Thoracic aorta (tissue), 2 donors: ENCODE measurements at regions not wholly inside any gene's neighbourhood (a gene's known extent, or its start where the extent isn't known, plus 50 kb on each side); places are given as distances from the start of the nearest gene placed in this dataset.

Experiments
- ATAC-seq: fragments of 150-250 bp; one replicate; pipeline ENCODE4 v1.8.0; 2017; ENCODE audit warnings: low read depth; ENCODE audit not compliant: insufficient number of reproducible peaks, low FRiP score
- DNase-seq: peaks from one replicate; pipeline ENCODE4 v3.0.0-alpha.2; 2020; ENCODE audit warnings: low spot score
- H3K27ac ChIP-seq, 2 donors: fragments of 200-600 bp; sonication (generic); 1 replicate in 1 of 2; 2 replicates in 1 of 2; pipeline ENCODE4 v1.5.1; 2016; ENCODE audit warnings: mild to moderate bottlenecking in 2 of 2, moderate library complexity in 2 of 2
- H3K27me3 ChIP-seq: fragments of 200-600 bp; sonication (generic); replicated peaks from 2 replicates; pipeline ENCODE4 v1.6.0; 2016; ENCODE audit warnings: mild to moderate bottlenecking; ENCODE audit not compliant: insufficient read depth
- H3K36me3 ChIP-seq: fragments of 200-600 bp; sonication (generic); one replicate; pipeline ENCODE4 v1.5.1; 2016
- H3K4me1 ChIP-seq, 2 donors: fragments of 200-600 bp; sonication (generic); 1 replicate in 1 of 2; 2 replicates in 1 of 2; pipeline versions ENCODE4 v1.5.1 to v1.6.0; 2016; ENCODE audit warnings: low read depth in 2 of 2, mild to moderate bottlenecking in 1 of 2; ENCODE audit not compliant: control insufficient read depth in 1 of 2
- H3K4me3 ChIP-seq: fragments of 200-600 bp; sonication (generic); 2 replicates; pipeline ENCODE4 v1.5.1; 2016; ENCODE audit warnings: mild to moderate bottlenecking
- H3K9me3 ChIP-seq: fragments of 200-600 bp; sonication (generic); 2 replicates; pipeline ENCODE4 v1.5.1; 2016
- TF ChIP-seq, protein P1 (sequence below): fragments of 200-600 bp; sonication (generic); IDR thresholded peaks from one replicate; pipeline ENCODE4 v1.5.1; 2019; ENCODE audit warnings: antibody characterized with exemption

DNA sequence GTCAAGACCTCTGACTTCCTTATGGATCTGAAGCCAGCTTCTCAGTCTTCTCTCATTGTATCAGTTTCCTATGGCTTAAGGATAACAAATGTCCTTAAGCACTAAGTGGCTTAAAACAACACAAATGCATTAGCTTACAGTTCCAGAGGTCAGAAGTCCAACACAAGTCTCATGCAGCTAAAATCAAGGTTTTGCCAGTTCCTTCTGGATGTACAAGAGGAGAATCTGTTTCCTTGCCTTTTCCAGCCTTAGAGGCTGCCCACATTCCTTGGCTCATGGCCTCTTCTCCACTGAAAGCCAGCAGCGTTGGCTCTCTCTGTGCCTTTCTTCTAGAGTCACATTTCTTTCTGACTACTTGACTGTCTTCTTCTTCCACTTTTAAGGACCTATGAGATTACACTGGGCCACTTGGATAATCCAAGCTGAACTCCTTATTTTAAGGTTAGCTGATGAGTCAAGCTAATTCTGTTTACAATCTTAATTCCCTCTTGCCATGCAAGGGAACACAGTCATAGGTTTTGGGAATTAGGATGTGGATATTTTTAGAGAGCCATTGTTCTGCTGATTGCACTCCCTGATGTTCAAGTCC is 179.0 kb downstream of the BCAS1 start:
- H3K36me3 ChIP-seq = no peaks in the 10 kb centered on the region
- H3K4me1 ChIP-seq = no peaks in the 10 kb centered on the region
- no peak overlapping the region for H3K4me3 ChIP-seq
- H3K27me3 ChIP-seq = no peaks in the 10 kb centered on the region
- ATAC-seq (no peak), DNase-seq (no peak)
- TF ChIP-seq, protein P1, sequence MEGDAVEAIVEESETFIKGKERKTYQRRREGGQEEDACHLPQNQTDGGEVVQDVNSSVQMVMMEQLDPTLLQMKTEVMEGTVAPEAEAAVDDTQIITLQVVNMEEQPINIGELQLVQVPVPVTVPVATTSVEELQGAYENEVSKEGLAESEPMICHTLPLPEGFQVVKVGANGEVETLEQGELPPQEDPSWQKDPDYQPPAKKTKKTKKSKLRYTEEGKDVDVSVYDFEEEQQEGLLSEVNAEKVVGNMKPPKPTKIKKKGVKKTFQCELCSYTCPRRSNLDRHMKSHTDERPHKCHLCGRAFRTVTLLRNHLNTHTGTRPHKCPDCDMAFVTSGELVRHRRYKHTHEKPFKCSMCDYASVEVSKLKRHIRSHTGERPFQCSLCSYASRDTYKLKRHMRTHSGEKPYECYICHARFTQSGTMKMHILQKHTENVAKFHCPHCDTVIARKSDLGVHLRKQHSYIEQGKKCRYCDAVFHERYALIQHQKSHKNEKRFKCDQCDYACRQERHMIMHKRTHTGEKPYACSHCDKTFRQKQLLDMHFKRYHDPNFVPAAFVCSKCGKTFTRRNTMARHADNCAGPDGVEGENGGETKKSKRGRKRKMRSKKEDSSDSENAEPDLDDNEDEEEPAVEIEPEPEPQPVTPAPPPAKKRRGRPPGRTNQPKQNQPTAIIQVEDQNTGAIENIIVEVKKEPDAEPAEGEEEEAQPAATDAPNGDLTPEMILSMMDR = no peak
- no peaks in the 10 kb centered on the region for H3K9me3 ChIP-seq
- H3K27ac ChIP-seq = no peak overlapping the region

DNA sequence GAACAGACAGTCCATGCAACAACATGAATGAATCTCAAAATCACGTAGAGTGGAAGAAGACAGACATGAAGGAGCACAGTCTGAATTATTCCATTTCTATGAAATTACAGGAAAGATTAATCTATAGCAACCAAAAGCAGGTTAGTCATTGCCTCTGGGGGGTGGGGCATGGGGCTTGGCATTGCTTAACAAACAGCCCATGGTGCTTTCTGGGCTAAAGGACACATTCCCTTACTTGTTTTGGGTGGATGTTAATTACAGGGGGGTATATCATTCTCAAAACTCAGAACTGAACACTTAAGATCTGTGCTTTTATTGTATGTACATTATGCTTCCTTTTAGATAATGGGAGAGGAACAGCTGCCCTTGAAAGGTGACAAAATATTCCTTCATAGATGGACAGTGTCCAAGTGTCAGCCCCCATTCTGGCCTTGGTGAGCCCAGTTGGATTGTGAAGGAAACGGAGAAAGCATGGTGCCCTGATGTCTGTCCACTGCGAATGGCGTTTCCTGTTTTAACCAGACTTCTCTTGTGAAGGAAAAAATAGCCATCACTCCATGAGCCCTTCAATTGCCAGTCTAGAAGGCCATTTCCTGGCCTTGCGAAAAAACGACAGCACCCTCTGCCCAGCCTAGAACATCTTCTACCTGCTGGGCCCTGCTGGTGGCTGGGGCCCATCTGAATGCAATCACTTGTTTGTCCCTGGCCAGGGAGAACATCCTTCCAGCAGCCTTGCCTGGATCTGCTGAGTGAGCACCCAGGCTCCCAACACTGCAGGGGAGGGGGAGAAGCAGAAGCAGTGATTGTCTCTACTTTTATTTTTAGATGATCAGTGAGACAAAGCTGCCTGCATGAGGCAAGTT is 179.7 kb downstream of the BCAS1 start:
- Histone ChIP-seq H3K27ac (no peak overlapping the region), H3K36me3 (no peaks in the 10 kb centered on the region), H3K9me3 (no peaks in the 10 kb centered on the region), H3K27me3 (no peaks in the 10 kb centered on the region), H3K4me3 (no peak overlapping the region), H3K4me1 (no peaks in the 10 kb centered on the region)
- TF ChIP-seq, protein P1 = no peak
- DNase-seq (no peak), ATAC-seq (no peak)

DNA sequence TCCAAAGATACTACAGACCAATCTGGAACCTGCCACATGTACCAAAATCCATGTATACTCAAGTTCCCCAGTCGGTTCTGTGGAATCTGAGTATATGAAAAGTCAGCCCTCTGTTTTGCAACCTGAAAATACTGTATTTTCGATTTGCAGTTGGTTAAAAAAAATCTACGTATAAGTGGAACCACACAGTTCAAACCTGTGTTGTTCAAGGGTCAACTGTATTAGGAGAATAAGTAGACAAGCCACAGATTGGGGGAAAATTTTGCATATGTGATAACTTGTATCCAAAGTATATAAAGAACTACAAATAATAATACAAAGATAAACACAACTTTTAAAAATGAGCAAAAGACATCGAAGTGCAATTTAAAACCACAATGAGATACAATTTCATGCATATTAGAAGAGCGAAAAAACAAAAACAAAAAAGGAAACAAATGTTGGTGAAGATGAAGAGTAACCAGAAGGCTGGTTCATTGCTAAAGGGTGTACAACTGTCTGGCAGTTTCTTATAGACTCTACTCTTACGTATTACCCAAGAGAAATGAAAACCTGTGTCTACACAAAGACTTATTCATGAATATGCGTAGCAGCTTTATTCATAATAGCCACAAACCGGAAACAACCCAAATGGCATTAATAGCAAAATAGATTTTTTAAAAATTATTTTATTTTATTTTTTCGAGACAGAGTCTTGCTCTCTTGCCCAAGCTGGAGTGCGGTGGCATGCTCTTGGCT is 180.8 kb downstream of the BCAS1 start:
- TF ChIP-seq, protein P1 = no peak
- Histone ChIP-seq H3K27ac (no peak overlapping the region), H3K4me3 (no peak overlapping the region), H3K27me3 (no peaks in the 10 kb centered on the region), H3K9me3 (no peaks in the 10 kb centered on the region), H3K4me1 (no peaks in the 10 kb centered on the region), H3K36me3 (no peaks in the 10 kb centered on the region)
- DNase-seq (no peak), ATAC-seq (no peak)

DNA sequence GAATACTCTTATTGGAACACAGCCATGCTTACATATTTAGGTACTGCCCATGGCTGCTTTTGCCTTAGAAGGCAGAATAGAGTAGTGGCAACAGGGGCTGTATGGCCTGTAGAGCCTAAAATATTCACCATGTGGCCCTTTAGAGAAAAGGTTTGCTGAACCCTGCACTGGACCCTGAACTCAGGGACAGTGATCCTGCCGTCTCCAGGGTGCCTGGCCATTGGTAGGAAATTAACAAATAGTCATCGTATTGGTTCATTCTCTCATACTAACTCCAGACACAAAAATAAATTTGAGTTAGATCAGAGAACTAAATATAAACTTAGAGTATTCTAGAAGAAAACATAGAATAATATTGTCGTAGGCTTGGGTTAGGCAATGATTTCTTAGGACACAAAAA is 181.4 kb downstream of the BCAS1 start:
- TF ChIP-seq, protein P1 = no peak
- no peaks in the 10 kb centered on the region for H3K36me3 ChIP-seq
- no peaks in the 10 kb centered on the region for H3K4me1 ChIP-seq
- no peak for DNase-seq
- H3K9me3 ChIP-seq = no peaks in the 10 kb centered on the region
- no peak overlapping the region for H3K27ac ChIP-seq
- ATAC-seq = no peak
- no peaks in the 10 kb centered on the region for H3K27me3 ChIP-seq
- H3K4me3 ChIP-seq = no peak overlapping the region

DNA sequence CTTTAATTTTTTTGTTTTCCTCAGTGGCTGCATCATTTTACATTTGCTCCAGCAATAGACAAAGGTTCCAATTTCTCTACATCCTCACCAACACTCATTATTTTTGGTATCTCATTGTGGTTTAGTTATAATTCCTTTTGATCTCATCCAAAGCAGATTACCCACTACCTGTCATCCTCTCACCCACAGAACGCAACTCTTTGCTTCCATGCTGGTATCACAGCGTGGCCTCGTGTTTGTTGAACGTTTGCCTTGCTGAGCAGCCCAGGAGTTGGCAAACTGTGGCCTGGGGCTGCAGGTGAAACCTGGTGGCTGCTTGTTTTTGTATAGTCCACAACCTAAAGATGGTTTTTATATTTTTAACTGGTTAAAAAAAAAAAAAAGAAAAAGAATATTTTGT is 181.9 kb downstream of the BCAS1 start:
- no peak for ATAC-seq
- TF ChIP-seq, protein P1 = no peak

More for the DNA sequence above, 181.9 kb downstream of the BCAS1 start:
- Histone ChIP-seq H3K27me3 (no peaks in the 10 kb centered on the region), H3K27ac (no peak overlapping the region), H3K4me1 (no peaks in the 10 kb centered on the region), H3K4me3 (no peak overlapping the region), H3K9me3 (no peaks in the 10 kb centered on the region), H3K36me3 (no peaks in the 10 kb centered on the region)
- DNase-seq = no peak
